H9 (cell line): ENCODE measurements at regions not wholly inside any gene's neighbourhood (a gene's known extent, or its start where the extent isn't known, plus 50 kb on each side); places are given as distances from the start of the nearest gene placed in this dataset.

Experiments
- DNase-seq: peaks from one replicate; pipeline ENCODE4 v3.0.0-alpha.2; 2017
- H2AFZ ChIP-seq: one replicate; pipeline ENCODE4 v1.6.1; 2013; ENCODE audit warnings: mild to moderate bottlenecking, low read length, control low read depth, moderate library complexity
- H2AK5ac ChIP-seq: 2 replicates; pipeline ENCODE4 v1.6.1; 2013; ENCODE audit warnings: low read length, control low read depth, mixed read lengths; ENCODE audit not compliant: insufficient read length
- H2BK120ac ChIP-seq: one replicate; pipeline ENCODE4 v1.6.1; 2013; ENCODE audit warnings: low read depth, mild to moderate bottlenecking, low read length, control low read depth, inconsistent platforms; ENCODE audit not compliant: poor library complexity, severe bottlenecking
- H2BK12ac ChIP-seq: 2 replicates; pipeline ENCODE4 v1.6.1; 2013; ENCODE audit warnings: low read length, control low read depth, mixed read lengths, low read depth; ENCODE audit not compliant: insufficient read length
- H2BK15ac ChIP-seq: 2 replicates; pipeline ENCODE4 v1.6.1; 2013; ENCODE audit warnings: low read depth, low read length, control low read depth
- H2BK20ac ChIP-seq: one replicate; pipeline ENCODE4 v1.6.1; 2013; ENCODE audit warnings: low read depth, mild to moderate bottlenecking, low read length, control low read depth, inconsistent platforms; ENCODE audit not compliant: poor library complexity, severe bottlenecking
- H2BK5ac ChIP-seq: 2 replicates; pipeline ENCODE4 v1.6.1; 2013; ENCODE audit warnings: low read length, control low read depth, mixed read lengths; ENCODE audit not compliant: insufficient read length
- H3K14ac ChIP-seq: 2 replicates; pipeline ENCODE4 v1.6.1; 2013; ENCODE audit warnings: low read length, control low read depth; ENCODE audit not compliant: insufficient read depth
- H3K18ac ChIP-seq: 2 replicates; pipeline ENCODE4 v1.6.1; 2013; ENCODE audit warnings: low read depth, mild to moderate bottlenecking, mixed read lengths, low read length, control low read depth; ENCODE audit not compliant: insufficient read length
- H3K23ac ChIP-seq: 2 replicates; pipeline ENCODE4 v1.6.1; 2013; ENCODE audit warnings: low read length, control low read depth, mixed read lengths, low read depth; ENCODE audit not compliant: insufficient read length
- H3K23me2 ChIP-seq: 2 replicates; pipeline ENCODE4 v1.6.1; 2013; ENCODE audit warnings: low read depth, mild to moderate bottlenecking, mixed read lengths, low read length, control low read depth; ENCODE audit not compliant: insufficient read length, poor library complexity, severe bottlenecking
- H3K27ac ChIP-seq: 2 replicates; pipeline ENCODE4 v1.5.1; 2013; ENCODE audit warnings: low read length, control low read depth, mixed read lengths, low read depth; ENCODE audit not compliant: insufficient read length
- H3K27me3 ChIP-seq: 2 replicates; pipeline ENCODE4 v1.6.1; 2013; ENCODE audit warnings: low read length, control low read depth, inconsistent platforms; ENCODE audit not compliant: insufficient read depth
- H3K4ac ChIP-seq: 2 replicates; pipeline ENCODE4 v1.6.1; 2013; ENCODE audit warnings: low read depth, mild to moderate bottlenecking, control low read depth, inconsistent platforms, low read length, moderate library complexity
- H3K4me1 ChIP-seq: 2 replicates; pipeline ENCODE4 v1.6.1; 2013; ENCODE audit warnings: low read length, control low read depth, inconsistent platforms; ENCODE audit not compliant: insufficient read depth
- H3K4me2 ChIP-seq: 2 replicates; pipeline ENCODE4 v1.6.1; 2013; ENCODE audit warnings: low read length, control low read depth, mixed read lengths; ENCODE audit not compliant: insufficient read length, insufficient read depth
- H3K56ac ChIP-seq: 2 replicates; pipeline ENCODE4 v1.6.1; 2013; ENCODE audit warnings: low read depth, mild to moderate bottlenecking, mixed read lengths, low read length, control low read depth; ENCODE audit not compliant: insufficient read length
- H3K79me1 ChIP-seq: 2 replicates; pipeline ENCODE4 v1.6.1; 2013; ENCODE audit warnings: low read depth, mild to moderate bottlenecking, moderate library complexity, low read length, control low read depth, inconsistent platforms; ENCODE audit not compliant: insufficient read depth, poor library complexity, severe bottlenecking
- H3K79me2 ChIP-seq: 2 replicates; pipeline ENCODE4 v1.6.1; 2013; ENCODE audit warnings: low read length, control low read depth, inconsistent platforms; ENCODE audit not compliant: insufficient read depth
- H3K9ac ChIP-seq: 2 replicates; pipeline ENCODE4 v1.6.1; 2013; ENCODE audit warnings: low read length, control low read depth, mixed read lengths; ENCODE audit not compliant: insufficient read length; ENCODE audit errors: extremely low read depth
- H3K9me3 ChIP-seq: one replicate; pipeline ENCODE4 v1.6.1; 2013; ENCODE audit warnings: low read depth, low read length, inconsistent platforms; ENCODE audit not compliant: control insufficient read depth
- H3T11ph ChIP-seq: one replicate; pipeline ENCODE4 v1.6.1; 2013; ENCODE audit warnings: mild to moderate bottlenecking, low read length, control low read depth, inconsistent platforms
- H4K20me1 ChIP-seq: one replicate; pipeline ENCODE4 v1.6.1; 2013; ENCODE audit not compliant: control insufficient read depth, insufficient read length, insufficient read depth
- H4K5ac ChIP-seq: 2 replicates; pipeline ENCODE4 v1.6.1; 2013; ENCODE audit warnings: low read depth, mild to moderate bottlenecking, mixed read lengths, low read length, control low read depth; ENCODE audit not compliant: insufficient read length
- H4K8ac ChIP-seq: replicated peaks from 2 replicates; pipeline ENCODE4 v1.6.1; 2013; ENCODE audit warnings: low read length, control low read depth, mixed read lengths, low read depth; ENCODE audit not compliant: insufficient read length
- H4K91ac ChIP-seq: 2 replicates; pipeline ENCODE4 v1.6.1; 2013; ENCODE audit warnings: low read depth, mild to moderate bottlenecking, moderate library complexity, mixed read lengths, low read length, control low read depth; ENCODE audit not compliant: insufficient read length
- H3K27ac Mint-ChIP-seq, 3 experiments: 2 replicates in 2 of 3; 3 replicates in 1 of 3; pipeline ENCODE4 v1.8.0; 2020 to 2021; ENCODE audit warnings: mixed read lengths in 3 of 3, mild to moderate bottlenecking in 1 of 3, moderate library complexity in 1 of 3
- H3K27me3 Mint-ChIP-seq: 2 replicates; pipeline ENCODE4 v1.8.0; 2021; ENCODE audit warnings: low read depth, mild to moderate bottlenecking, moderate library complexity, mixed read lengths
- H3K36me3 Mint-ChIP-seq, 3 experiments: 2 replicates in 2 of 3; 3 replicates in 1 of 3; pipeline ENCODE4 v1.8.0; 2020 to 2021; ENCODE audit warnings: low read depth in 3 of 3, mixed read lengths in 3 of 3; ENCODE audit not compliant: insufficient read depth in 1 of 3
- H3K4me1 Mint-ChIP-seq, 2 experiments: 2 replicates each; pipeline ENCODE4 v1.8.0; 2020; ENCODE audit warnings: mixed read lengths in 2 of 2
- H3K4me3 Mint-ChIP-seq, 2 experiments: 2 replicates in 1 of 2; 3 replicates in 1 of 2; pipeline ENCODE4 v1.8.0; 2020 to 2021; ENCODE audit warnings: mild to moderate bottlenecking in 2 of 2, mixed read lengths in 2 of 2, moderate library complexity in 1 of 2
- H3K9me3 Mint-ChIP-seq, 2 experiments: 2 replicates in 1 of 2; 3 replicates in 1 of 2; pipeline ENCODE4 v1.8.0; 2020; ENCODE audit warnings: mild to moderate bottlenecking in 2 of 2, mixed read lengths in 2 of 2, moderate library complexity in 1 of 2
- CTCF ChIP-seq: fragments of 200-600 bp; sonication (generic); conservative IDR thresholded peaks from 3 replicates; pipeline ENCODE4 v1.8.0; 2021; ENCODE audit warnings: antibody characterized with exemption, mild to moderate bottlenecking
- WGBS: extraction: QIAGEN DNeasy Blood & Tissue Kit; methylation state at CpG from one replicate; pipeline ENCODE4 v1.1.7; 2013; ENCODE audit warnings: missing lambda C conversion rate, low lambda C conversion rate, mixed read lengths; ENCODE audit not compliant: insufficient read length; ENCODE audit errors: extremely low coverage; 5-methylcytosine and 5-hydroxymethylcytosine counted together

- Histone ChIP-seq H2BK5ac (no peak overlapping the region), H3K4me1 (no peaks in the 10 kb centered on the region), H3K9ac (no peak overlapping the region), H4K5ac (no peak overlapping the region), H2BK120ac (no peak overlapping the region), H2BK15ac (no peak overlapping the region), H3T11ph (no peak overlapping the region), H3K18ac (no peak overlapping the region), H3K23ac (no peak overlapping the region), H4K20me1 (no peaks in the 10 kb centered on the region), H2AK5ac (no peak overlapping the region), H3K79me1 (no peaks in the 10 kb centered on the region), H3K4me2 (no peak overlapping the region), H2BK20ac (no peak overlapping the region), H3K14ac (no peak overlapping the region), H3K27ac (no peak overlapping the region), H2BK12ac (no peak overlapping the region), H4K8ac (no peak overlapping the region), H3K79me2 (no peaks in the 10 kb centered on the region), H3K23me2 (no peaks in the 10 kb centered on the region), H3K27me3 (no peaks in the 10 kb centered on the region), H2AFZ (no peak overlapping the region), H4K91ac (no peak overlapping the region), H3K4ac (no peak overlapping the region), H3K56ac (no peak overlapping the region), H3K9me3 (peaks cover 24% of the 10 kb centered on the region)
- Mint-ChIP-seq H3K27ac (no peak overlapping the region; a peak in 1 of 7 replicates), H3K4me1 (no peaks in the 10 kb centered on the region), H3K9me3 (peaks cover 23 to 28% of the 10 kb centered on the region in 2 experiments), H3K36me3 (peaks cover 4 to 9% (median 5%) of the 10 kb centered on the region in 3 experiments; a peak in 4 of 7 replicates), H3K27me3 (no peaks in the 10 kb centered on the region), H3K4me3 (no peak overlapping the region)
- WGBS, result no CpG with 5 or more reads among the region's 7 CpGs
- DNase-seq, result no peak
- TF ChIP-seq CTCF, result no peak
Observed at GRCh38 chr4:183383606-183384005, 60.8 kb upstream of the CDKN2AIP start.
